HG02798 (cell line): ENCODE measurements at regions not wholly inside any gene's neighbourhood (a gene's known extent, or its start where the extent isn't known, plus 50 kb on each side); places are given as distances from the start of the nearest gene placed in this dataset.

ENCODE experiments used
- ATAC-seq: cut with Tn5 transposase; IDR thresholded peaks from one replicate; pipeline ENCODE4 v1.9.1; 2021; ENCODE audit warnings: mild to moderate bottlenecking; ENCODE audit not compliant: unreplicated experiment, poor library complexity

GRCh38 chr19:29418201-29418600, 107.6 kb upstream of the VSTM2B start:
- no peak for ATAC-seq

- no peak for ATAC-seq
Observed at GRCh38 chr19:29420065-29420464, 105.7 kb upstream of the VSTM2B start.

- no peak for ATAC-seq
Observed at GRCh38 chr19:29420482-29421195, 105.2 kb upstream of the VSTM2B start.

GRCh38 chr19:29421196-29421545, 104.6 kb upstream of the VSTM2B start:
- ATAC-seq: no peak

GRCh38 chr19:29422047-29422446, 103.7 kb upstream of the VSTM2B start:
- no peak for ATAC-seq

GRCh38 chr19:29422486-29423085, 103.2 kb upstream of the VSTM2B start:
- no peak for ATAC-seq

GRCh38 chr19:29428071-29428470, 97.7 kb upstream of the VSTM2B start:
- no peak for ATAC-seq

- no peak for ATAC-seq
Observed at GRCh38 chr19:29429021-29429420, 96.8 kb upstream of the VSTM2B start.

GRCh38 chr19:29429581-29429980, 96.2 kb upstream of the VSTM2B start:
- ATAC-seq: no peak

- no peak for ATAC-seq
Observed at GRCh38 chr19:29431332-29431731, 94.5 kb upstream of the VSTM2B start.

GRCh38 chr19:29432677-29433076, 93.1 kb upstream of the VSTM2B start:
- no peak for ATAC-seq

- no peak for ATAC-seq
Observed at GRCh38 chr19:29436591-29437103, 89.1 kb upstream of the VSTM2B start.

GRCh38 chr19:29439021-29439420, 86.8 kb upstream of the VSTM2B start:
- ATAC-seq: no peak

- no peak for ATAC-seq
Observed at GRCh38 chr19:29439688-29440550, 85.9 kb upstream of the VSTM2B start.

- no peak for ATAC-seq
Observed at GRCh38 chr19:29442094-29442493, 83.7 kb upstream of the VSTM2B start.

GRCh38 chr19:29442910-29443309, 82.9 kb upstream of the VSTM2B start:
- no peak for ATAC-seq

- ATAC-seq: no peak
Observed at GRCh38 chr19:29445246-29445645, 80.5 kb upstream of the VSTM2B start.

GRCh38 chr19:29446361-29446760, 79.4 kb upstream of the VSTM2B start:
- no peak for ATAC-seq

GRCh38 chr19:29448046-29448445, 77.7 kb upstream of the VSTM2B start:
- ATAC-seq: no peak

GRCh38 chr19:29449371-29449770, 76.4 kb upstream of the VSTM2B start:
- ATAC-seq: no peak

- no peak for ATAC-seq
Observed at GRCh38 chr19:29450306-29450705, 75.5 kb upstream of the VSTM2B start.
